ENCODE measurements at regions not wholly inside any gene's neighbourhood (a gene's known extent, or its start where the extent isn't known, plus 50 kb on each side); places are given as distances from the start of the nearest gene placed in this dataset.
"Not testable (repeated sequence)": the region's sequence is repeated elsewhere in the genome, so short reads cannot be mapped to it uniquely, and the experiment has no call there.

DNA sequence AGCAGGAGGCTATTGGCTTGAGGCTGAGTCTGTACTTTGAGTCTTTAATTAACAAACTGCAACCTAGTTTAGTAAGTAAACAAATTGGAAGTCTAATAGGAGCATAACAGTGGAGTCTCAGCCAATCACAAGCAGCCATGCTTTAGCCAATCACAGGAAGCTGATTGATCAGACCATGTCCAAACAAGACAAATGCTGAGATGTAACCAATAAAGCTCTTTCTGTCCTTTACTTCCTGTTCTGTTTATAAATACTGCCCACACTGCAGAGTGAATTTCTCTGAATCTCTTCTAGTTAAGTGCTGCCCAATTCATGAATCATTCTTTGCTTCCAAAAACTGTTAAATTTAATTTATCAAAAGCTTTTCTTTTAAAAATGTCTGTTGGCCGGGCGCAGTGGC is 146.6 kb upstream of the DLX2 start:
- ATAC-seq (replicated peaks), result no peak
- Mint-ChIP-seq H3K4me3 (no peak overlapping the region), H3K27ac (no peak overlapping the region), H3K9me3 (peaks cover 7% of the 10 kb centered on the region), H3K27me3 (no peaks in the 10 kb centered on the region), H3K36me3 (ENCODE audit: low read depth) (no peaks in the 10 kb centered on the region), H3K4me1 (peaks cover 9% of the 10 kb centered on the region)

- peak; percentile 36 for ATAC-seq (replicated peaks)
- no peaks in the 10 kb centered on the region for H3K36me3 Mint-ChIP-seq (ENCODE audit: low read depth)
- no peaks in the 10 kb centered on the region for H3K27me3 Mint-ChIP-seq
- H3K4me1 Mint-ChIP-seq, result peaks cover 9% of the 10 kb centered on the region
- peaks cover 7% of the 10 kb centered on the region for H3K9me3 Mint-ChIP-seq
- H3K27ac Mint-ChIP-seq, result no peak overlapping the region
- H3K4me3 Mint-ChIP-seq, result no peak overlapping the region
Measured at GRCh38 chr2:172249986-172250385, 147.3 kb upstream of the DLX2 start.

GRCh38 chr2:172251231-172251630 is 148.5 kb upstream of the DLX2 start:
- H3K9me3 Mint-ChIP-seq, result peaks cover 4% of the 10 kb centered on the region
- no peaks in the 10 kb centered on the region for H3K27me3 Mint-ChIP-seq
- H3K4me1 Mint-ChIP-seq, result peaks cover 9% of the 10 kb centered on the region
- H3K27ac Mint-ChIP-seq, result no peak overlapping the region
- no peaks in the 10 kb centered on the region for H3K36me3 Mint-ChIP-seq (ENCODE audit: low read depth)
- no peak overlapping the region for H3K4me3 Mint-ChIP-seq
- no peak for ATAC-seq (replicated peaks)

GRCh38 chr2:172252154-172252553 is 149.5 kb upstream of the DLX2 start:
- H3K4me1 Mint-ChIP-seq, result peaks cover 6% of the 10 kb centered on the region
- ATAC-seq (replicated peaks), result no peak

GRCh38 chr2:172253190-172254052 is 150.7 kb upstream of the DLX2 start:
- H3K4me1 Mint-ChIP-seq, result peaks cover 4% of the 10 kb centered on the region
- H3K36me3 Mint-ChIP-seq (ENCODE audit: low read depth), result no peaks in the 10 kb centered on the region
- H3K9me3 Mint-ChIP-seq, result no peaks in the 10 kb centered on the region
- no peaks in the 10 kb centered on the region for H3K27me3 Mint-ChIP-seq
- H3K4me3 Mint-ChIP-seq, result peak overlapping the region; percentile 7
- H3K27ac Mint-ChIP-seq, result peak overlapping the region; percentile 31
- peak; percentile 99 for ATAC-seq (replicated peaks)

More at GRCh38 chr2:172252154-172252553, 149.5 kb upstream of the DLX2 start:
- Mint-ChIP-seq H3K27me3 (no peaks in the 10 kb centered on the region), H3K4me3 (no peak overlapping the region), H3K27ac (no peak overlapping the region), H3K9me3 (no peaks in the 10 kb centered on the region), H3K36me3 (ENCODE audit: low read depth) (no peaks in the 10 kb centered on the region)

- Mint-ChIP-seq H3K36me3 (ENCODE audit: low read depth) (no peaks in the 10 kb centered on the region), H3K9me3 (no peaks in the 10 kb centered on the region), H3K27ac (no peak overlapping the region), H3K27me3 (no peaks in the 10 kb centered on the region), H3K4me1 (peaks cover 4% of the 10 kb centered on the region), H3K4me3 (no peak overlapping the region)
- ATAC-seq (replicated peaks), result no peak
Measured at GRCh38 chr2:172256886-172257285, 154.2 kb upstream of the DLX2 start.

- ATAC-seq (replicated peaks), result no peak
- no peaks in the 10 kb centered on the region for H3K36me3 Mint-ChIP-seq (ENCODE audit: low read depth)
- H3K27ac Mint-ChIP-seq, result no peak overlapping the region
Measured at GRCh38 chr2:172259827-172260226, 157.1 kb upstream of the DLX2 start.

DNA sequence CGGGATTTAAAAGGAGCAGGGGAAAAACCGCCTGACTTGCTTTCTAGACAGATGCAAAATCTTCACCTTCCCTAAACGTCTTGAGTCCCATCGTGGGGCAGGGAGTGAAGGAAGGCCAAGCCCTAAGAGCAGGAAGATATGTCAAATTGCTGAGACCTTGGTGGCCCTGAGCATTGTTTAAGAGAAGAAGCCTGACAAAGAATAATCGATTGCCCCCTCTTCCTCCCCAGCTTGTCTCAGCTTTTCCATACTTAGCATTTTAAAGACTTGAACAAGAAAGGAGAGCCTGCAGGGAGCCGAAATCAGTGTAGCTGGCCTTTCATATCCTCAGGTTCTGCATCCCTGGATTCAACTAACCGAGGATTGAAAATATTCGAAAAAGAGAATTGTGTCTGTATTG is 157.6 kb upstream of the DLX2 start:
- Mint-ChIP-seq H3K27me3 (no peaks in the 10 kb centered on the region), H3K27ac (no peak overlapping the region), H3K36me3 (ENCODE audit: low read depth) (no peaks in the 10 kb centered on the region), H3K4me1 (no peaks in the 10 kb centered on the region), H3K4me3 (no peak overlapping the region), H3K9me3 (no peaks in the 10 kb centered on the region)
- ATAC-seq (replicated peaks), result no peak

More at GRCh38 chr2:172259827-172260226, 157.1 kb upstream of the DLX2 start:
- H3K4me1 Mint-ChIP-seq, result no peaks in the 10 kb centered on the region
- H3K9me3 Mint-ChIP-seq, result no peaks in the 10 kb centered on the region
- no peak overlapping the region for H3K4me3 Mint-ChIP-seq
- no peaks in the 10 kb centered on the region for H3K27me3 Mint-ChIP-seq

DNA sequence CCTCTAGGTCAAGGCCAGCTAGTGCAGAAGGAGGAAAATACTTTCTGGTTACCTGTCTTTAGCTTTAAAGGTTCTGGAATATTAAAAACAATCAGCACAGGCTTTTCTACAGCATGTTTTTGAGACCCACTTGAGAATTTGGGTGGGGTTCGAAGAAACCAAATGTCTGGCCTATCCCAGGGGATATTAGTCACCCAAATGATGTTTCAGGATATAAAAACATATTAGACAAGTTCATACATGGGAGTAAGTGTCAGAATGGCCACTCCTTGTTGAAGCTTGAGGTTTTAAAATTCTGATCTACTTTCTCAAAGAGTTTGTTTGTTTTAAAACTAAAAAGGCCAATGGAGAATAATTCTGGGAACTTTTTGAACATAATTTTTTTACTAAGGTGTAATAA is 158.6 kb upstream of the DLX2 start:
- ATAC-seq (replicated peaks), result no peak
- no peak overlapping the region for H3K4me3 Mint-ChIP-seq
- H3K27me3 Mint-ChIP-seq, result no peaks in the 10 kb centered on the region
- no peak overlapping the region for H3K27ac Mint-ChIP-seq
- no peaks in the 10 kb centered on the region for H3K9me3 Mint-ChIP-seq
- no peaks in the 10 kb centered on the region for H3K4me1 Mint-ChIP-seq
- H3K36me3 Mint-ChIP-seq (ENCODE audit: low read depth), result no peaks in the 10 kb centered on the region

DNA sequence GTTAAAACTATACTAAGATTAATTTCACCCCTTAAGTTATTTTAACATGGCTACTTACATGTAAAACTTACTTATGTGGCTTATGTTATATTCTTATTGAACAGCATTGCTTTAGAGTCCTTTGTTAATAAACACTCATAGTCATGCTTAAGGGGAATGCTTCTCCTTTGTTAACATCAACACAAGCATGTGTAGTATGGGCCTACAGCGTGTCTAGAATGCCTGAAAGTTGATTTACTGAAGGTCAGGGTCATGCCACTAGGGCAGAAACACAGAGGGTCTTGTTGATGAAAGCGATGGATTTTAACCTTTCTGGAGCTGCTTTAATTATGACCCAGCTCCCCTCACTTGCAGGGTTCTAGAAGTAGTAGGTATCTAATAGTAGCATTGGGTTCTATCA is 159.8 kb upstream of the DLX2 start:
- Mint-ChIP-seq H3K4me3 (no peak overlapping the region), H3K36me3 (ENCODE audit: low read depth) (no peaks in the 10 kb centered on the region), H3K27me3 (no peaks in the 10 kb centered on the region), H3K27ac (no peak overlapping the region), H3K9me3 (no peaks in the 10 kb centered on the region), H3K4me1 (no peaks in the 10 kb centered on the region)
- ATAC-seq (replicated peaks), result no peak

DNA sequence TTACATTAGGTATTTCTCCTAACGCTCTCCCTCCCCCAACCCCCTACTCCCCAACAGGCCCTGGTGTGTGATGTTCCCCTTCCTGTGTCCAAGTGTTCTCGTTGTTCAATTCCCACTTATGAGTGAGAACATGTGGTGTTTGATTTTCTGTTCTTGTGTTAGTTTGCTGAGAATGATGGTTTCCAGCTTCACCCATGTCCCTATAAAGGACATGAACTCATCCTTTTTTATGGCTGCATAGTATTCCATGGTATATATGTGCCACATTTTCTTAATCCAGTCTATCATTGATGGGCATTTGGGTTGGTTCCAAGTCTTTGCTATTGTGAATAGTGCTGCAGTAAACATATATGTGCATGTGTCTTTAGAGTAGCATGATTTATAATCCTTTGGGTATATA is 162.1 kb upstream of the DLX2 start:
- H3K36me3 Mint-ChIP-seq (ENCODE audit: low read depth); H3K4me1 Mint-ChIP-seq; H3K4me3 Mint-ChIP-seq; H3K27ac Mint-ChIP-seq; ATAC-seq (replicated peaks); H3K27me3 Mint-ChIP-seq; H3K9me3 Mint-ChIP-seq: not testable (repeated sequence)

- H3K36me3 Mint-ChIP-seq (ENCODE audit: low read depth); H3K27ac Mint-ChIP-seq; H3K27me3 Mint-ChIP-seq; H3K9me3 Mint-ChIP-seq; H3K4me3 Mint-ChIP-seq; H3K4me1 Mint-ChIP-seq; ATAC-seq (replicated peaks): not testable (repeated sequence)
Measured at GRCh38 chr2:172269507-172270244, 157.7 kb upstream of the ITGA6 start.

DNA sequence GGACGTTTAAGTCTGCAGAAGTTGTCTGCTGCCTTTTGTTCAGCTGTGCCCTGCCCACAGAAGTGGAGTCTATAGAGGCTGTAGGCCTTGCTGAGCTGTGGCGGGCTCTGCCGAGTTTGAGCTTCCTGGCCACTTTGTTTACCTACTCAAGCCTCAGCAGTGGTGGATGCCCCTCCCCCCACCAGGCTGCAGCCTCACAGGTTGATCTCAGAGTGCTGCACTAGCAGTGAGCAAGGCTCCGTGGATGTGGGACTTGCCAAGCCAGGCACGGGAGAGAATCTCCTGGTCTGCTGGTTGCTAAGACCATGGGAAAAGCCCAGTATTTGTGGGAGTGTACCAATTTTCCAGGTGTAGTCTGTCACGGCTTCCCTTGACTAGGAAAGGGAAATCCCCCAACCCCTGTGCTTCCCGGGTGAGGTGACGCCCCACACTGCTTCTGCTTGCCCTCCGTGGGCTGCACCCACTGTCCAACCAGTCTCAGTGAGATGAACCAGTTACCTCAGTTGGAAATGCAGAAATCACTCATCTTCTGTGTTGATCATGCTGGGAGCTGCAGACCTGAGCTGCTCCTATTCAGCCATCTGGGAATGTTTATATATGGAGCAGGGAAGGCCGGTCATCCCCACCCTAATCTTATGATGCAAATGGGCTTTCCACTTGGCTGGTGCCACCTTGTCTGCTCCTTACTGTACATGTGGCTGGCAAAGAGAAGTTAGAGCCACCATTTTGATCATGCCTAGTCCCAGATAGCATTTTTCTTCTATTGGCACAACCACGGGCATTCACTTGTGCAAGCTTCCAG is 156.9 kb upstream of the ITGA6 start:
- H3K27me3 Mint-ChIP-seq, result no peaks in the 10 kb centered on the region

GRCh38 chr2:172273910-172274571 is 153.3 kb upstream of the ITGA6 start:
- peaks cover 3% of the 10 kb centered on the region for H3K4me1 Mint-ChIP-seq
- H3K36me3 Mint-ChIP-seq (ENCODE audit: low read depth), result no peaks in the 10 kb centered on the region
- H3K4me3 Mint-ChIP-seq, result no peak overlapping the region
- no peak for ATAC-seq (replicated peaks)
- H3K27me3 Mint-ChIP-seq, result peaks cover 6% of the 10 kb centered on the region
- H3K9me3 Mint-ChIP-seq, result no peaks in the 10 kb centered on the region
- no peak overlapping the region for H3K27ac Mint-ChIP-seq

More for the DNA sequence above, 156.9 kb upstream of the ITGA6 start:
- no peak for ATAC-seq (replicated peaks)
- Mint-ChIP-seq H3K9me3 (no peaks in the 10 kb centered on the region), H3K27ac (no peak overlapping the region), H3K36me3 (ENCODE audit: low read depth) (no peaks in the 10 kb centered on the region), H3K4me1 (peaks cover 3% of the 10 kb centered on the region), H3K4me3 (no peak overlapping the region)

Data from activated T-helper 17 cell treated with anti-CD3 and anti-CD28 coated beads, Interleukin-2, amount 50 U/mL, for 72 hours (primary cell).